ENCODE measurements at regions not wholly inside any gene's neighbourhood (a gene's known extent, or its start where the extent isn't known, plus 50 kb on each side); places are given as distances from the start of the nearest gene placed in this dataset.
A peak's percentile ranks its signal among the peaks of the same experiment; 100 is the strongest.

DNA sequence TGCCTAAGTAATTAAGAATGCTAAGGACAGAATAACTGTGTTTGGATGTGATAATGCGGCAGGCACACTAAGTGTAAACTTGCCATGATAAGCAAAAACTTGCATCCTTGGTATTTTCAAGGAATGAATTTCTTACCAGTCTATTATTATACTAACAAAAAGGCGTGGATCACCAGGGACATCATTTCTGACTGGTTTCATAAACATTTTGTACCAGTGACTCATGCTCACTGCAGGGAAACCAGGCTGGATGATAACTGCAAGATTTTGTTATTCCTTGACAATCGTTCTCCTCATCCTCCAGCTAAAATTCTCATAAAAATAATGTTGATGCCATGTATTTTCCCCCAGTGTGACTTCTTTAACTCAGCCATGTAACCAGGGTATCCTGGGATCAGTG is 289.5 kb downstream of the CDCA7 start:
- H3K4me3 ChIP-seq (ENCODE audit: low read depth, low read length): no peak overlapping the region
- H3K36me3 ChIP-seq (ENCODE audit: insufficient read depth, low read length): no peaks in the 10 kb centered on the region
- H3K4me1 ChIP-seq (ENCODE audit: control insufficient read depth, insufficient read depth, low read length, unreplicated experiment): peaks cover 13% of the 10 kb centered on the region
- H3K27ac ChIP-seq (ENCODE audit: low read depth, low read length): peak overlapping the region; percentile 9; the same call in 1 of the 2 replicates
- no peaks in the 10 kb centered on the region for H3K27me3 ChIP-seq (ENCODE audit: insufficient read depth, low read length)
- no peak overlapping the region for H2AFZ ChIP-seq (ENCODE audit: low read length, unreplicated experiment)
- no peaks in the 10 kb centered on the region for H3K79me2 ChIP-seq (ENCODE audit: control insufficient read depth, insufficient read depth, low read length, unreplicated experiment)

DNA sequence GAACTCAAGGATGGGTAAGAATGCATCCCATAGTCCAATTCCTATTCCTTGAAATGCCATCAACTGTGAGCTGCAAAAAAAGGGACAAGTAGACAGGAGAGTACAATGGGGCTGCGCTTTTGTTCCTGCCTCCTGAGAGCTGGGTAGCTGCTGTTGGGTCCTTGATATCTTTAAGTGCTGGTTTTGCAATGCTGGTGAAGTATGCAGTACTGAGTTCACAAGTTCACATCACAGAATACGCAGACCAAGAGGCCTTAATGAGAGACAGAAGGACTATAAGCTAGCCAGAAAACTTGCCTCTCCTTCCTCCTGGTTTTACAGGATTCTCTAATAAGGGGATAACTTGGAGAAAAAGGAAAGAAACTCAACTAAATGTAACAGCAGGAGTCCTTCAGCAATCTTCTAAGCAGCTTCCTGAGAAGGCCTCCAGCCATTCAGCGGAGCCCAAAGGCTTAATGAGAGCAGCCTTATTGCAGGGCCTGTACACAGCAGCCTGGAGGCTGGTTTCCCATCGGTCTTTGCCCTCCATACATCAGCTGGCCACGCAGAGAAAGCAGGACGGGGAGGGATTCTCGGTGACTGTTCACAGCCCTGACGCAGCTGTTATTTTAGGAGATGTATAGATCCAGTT is 293.1 kb downstream of the CDCA7 start:
- Histone ChIP-seq H2AFZ (ENCODE audit: low read length, unreplicated experiment) (no peak overlapping the region), H3K27me3 (ENCODE audit: insufficient read depth, low read length) (no peaks in the 10 kb centered on the region), H3K79me2 (ENCODE audit: control insufficient read depth, insufficient read depth, low read length, unreplicated experiment) (no peaks in the 10 kb centered on the region), H3K4me1 (ENCODE audit: control insufficient read depth, insufficient read depth, low read length, unreplicated experiment) (peaks cover 24% of the 10 kb centered on the region), H3K27ac (ENCODE audit: low read depth, low read length) (no peak overlapping the region), H3K36me3 (ENCODE audit: insufficient read depth, low read length) (no peaks in the 10 kb centered on the region), H3K4me3 (ENCODE audit: low read depth, low read length) (no peak overlapping the region)

DNA sequence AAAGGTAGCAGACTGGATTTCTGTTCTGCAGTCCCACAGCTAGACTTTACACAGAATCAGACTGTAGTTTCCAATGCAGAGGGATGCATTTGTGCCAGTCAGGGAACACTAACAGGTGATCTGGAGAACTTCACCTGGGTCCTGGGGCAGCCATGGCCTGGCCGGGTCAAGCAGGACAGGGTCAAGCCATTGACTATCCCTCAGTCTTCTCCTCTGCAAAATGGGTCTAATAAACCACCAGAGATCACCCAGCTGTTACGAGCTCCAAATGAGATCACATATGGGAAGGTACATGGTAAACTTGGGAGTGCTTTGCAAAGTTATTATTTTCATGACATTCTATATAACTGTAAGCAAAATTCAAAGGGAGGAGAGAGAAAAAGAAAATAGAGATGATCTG is 294.1 kb downstream of the CDCA7 start:
- no peaks in the 10 kb centered on the region for H3K36me3 ChIP-seq (ENCODE audit: insufficient read depth, low read length)
- H3K27me3 ChIP-seq (ENCODE audit: insufficient read depth, low read length): no peaks in the 10 kb centered on the region
- H2AFZ ChIP-seq (ENCODE audit: low read length, unreplicated experiment): no peak overlapping the region
- H3K4me1 ChIP-seq (ENCODE audit: control insufficient read depth, insufficient read depth, low read length, unreplicated experiment): peaks cover 30% of the 10 kb centered on the region
- H3K27ac ChIP-seq (ENCODE audit: low read depth, low read length): no peak overlapping the region
- no peaks in the 10 kb centered on the region for H3K79me2 ChIP-seq (ENCODE audit: control insufficient read depth, insufficient read depth, low read length, unreplicated experiment)
- no peak overlapping the region for H3K4me3 ChIP-seq (ENCODE audit: low read depth, low read length)

DNA sequence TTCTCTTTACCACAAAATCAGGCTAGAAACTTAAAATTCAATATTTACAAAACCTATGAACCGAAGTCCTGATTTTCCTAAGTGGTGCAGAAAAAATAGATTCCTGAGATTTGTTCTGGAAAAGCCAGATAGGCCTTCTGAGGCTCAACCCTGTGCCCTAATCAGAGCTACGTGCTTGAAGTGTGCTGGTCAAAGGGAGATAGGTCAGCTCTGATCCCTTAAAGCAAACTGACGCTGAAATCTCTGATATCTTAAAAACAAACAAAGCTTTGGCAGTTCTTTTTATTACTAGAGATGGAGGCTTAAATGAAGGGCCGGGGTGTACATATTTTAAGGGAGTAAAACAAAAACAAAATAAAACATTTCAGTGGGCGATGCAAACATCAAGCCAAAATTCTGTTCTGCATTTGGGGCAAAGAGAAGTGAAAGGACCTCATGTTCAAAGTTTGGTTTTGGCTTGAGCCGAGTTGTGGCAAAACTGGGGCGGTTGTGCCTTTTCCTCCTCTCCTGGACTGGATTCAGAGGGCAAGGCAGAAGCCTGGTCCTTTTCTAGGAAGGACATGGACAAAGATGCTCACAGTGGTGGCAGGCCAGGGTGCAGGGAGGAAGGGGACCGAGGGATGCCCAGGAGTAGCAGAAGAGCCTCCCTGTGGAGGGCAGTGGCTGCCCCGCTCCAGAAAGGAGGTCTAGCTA is 295.0 kb downstream of the CDCA7 start:
- Histone ChIP-seq H3K4me3 (ENCODE audit: low read depth, low read length) (no peak overlapping the region), H3K27ac (ENCODE audit: low read depth, low read length) (no peak overlapping the region)

DNA sequence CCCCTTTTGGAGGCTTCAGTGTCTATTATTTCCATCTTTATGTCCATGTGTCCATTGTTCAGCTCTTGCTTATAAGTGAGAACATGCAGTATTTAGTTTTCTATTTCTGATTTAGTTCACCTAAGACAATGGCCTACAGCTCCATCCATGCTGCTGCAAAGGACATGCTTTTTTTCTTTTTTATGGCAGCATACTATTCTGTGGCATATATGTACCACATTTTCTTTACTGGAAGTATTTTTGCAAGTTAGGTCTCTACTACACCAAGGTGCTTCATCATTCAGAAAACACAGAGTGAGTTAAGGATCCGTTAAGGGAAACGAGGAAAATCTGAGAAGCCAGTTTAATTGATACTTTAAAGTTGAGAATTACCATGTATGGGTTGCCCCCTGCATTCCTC is 297.2 kb downstream of the CDCA7 start:
- H2AFZ ChIP-seq (ENCODE audit: low read length, unreplicated experiment): no peak overlapping the region
- H3K4me1 ChIP-seq (ENCODE audit: control insufficient read depth, insufficient read depth, low read length, unreplicated experiment): peaks cover 29% of the 10 kb centered on the region
- H3K36me3 ChIP-seq (ENCODE audit: insufficient read depth, low read length): no peaks in the 10 kb centered on the region
- H3K79me2 ChIP-seq (ENCODE audit: control insufficient read depth, insufficient read depth, low read length, unreplicated experiment): no peaks in the 10 kb centered on the region
- H3K27ac ChIP-seq (ENCODE audit: low read depth, low read length): peak overlapping the region; percentile 96
- H3K27me3 ChIP-seq (ENCODE audit: insufficient read depth, low read length): no peaks in the 10 kb centered on the region
- peak overlapping the region; percentile 28; the same call in 1 of the 2 replicates for H3K4me3 ChIP-seq (ENCODE audit: low read depth, low read length)

More for the DNA sequence above, 295.0 kb downstream of the CDCA7 start:
- no peaks in the 10 kb centered on the region for H3K36me3 ChIP-seq (ENCODE audit: insufficient read depth, low read length)
- no peaks in the 10 kb centered on the region for H3K79me2 ChIP-seq (ENCODE audit: control insufficient read depth, insufficient read depth, low read length, unreplicated experiment)
- no peak overlapping the region for H2AFZ ChIP-seq (ENCODE audit: low read length, unreplicated experiment)
- no peaks in the 10 kb centered on the region for H3K27me3 ChIP-seq (ENCODE audit: insufficient read depth, low read length)
- H3K4me1 ChIP-seq (ENCODE audit: control insufficient read depth, insufficient read depth, low read length, unreplicated experiment): peaks cover 25% of the 10 kb centered on the region

DNA sequence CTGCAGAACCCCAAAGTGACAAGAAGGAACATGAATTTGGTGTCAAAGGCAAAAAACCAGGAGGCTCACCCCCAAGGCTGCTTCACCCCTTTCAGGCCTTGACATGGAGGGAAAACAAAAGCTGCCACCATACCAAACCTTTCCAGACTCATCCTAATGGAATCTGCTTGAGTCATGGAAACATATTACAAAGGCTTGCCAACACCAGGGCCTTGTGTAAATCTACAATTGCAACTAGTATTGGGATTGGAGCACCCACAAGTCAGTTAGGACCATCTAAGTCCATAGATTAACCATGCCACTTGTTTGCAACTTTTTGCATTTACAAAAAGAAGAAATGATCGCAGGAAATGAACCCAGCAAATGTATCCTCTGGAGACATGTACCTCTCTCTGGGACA is 297.6 kb downstream of the CDCA7 start:
- Histone ChIP-seq H3K4me1 (ENCODE audit: control insufficient read depth, insufficient read depth, low read length, unreplicated experiment) (peaks cover 29% of the 10 kb centered on the region), H3K27me3 (ENCODE audit: insufficient read depth, low read length) (no peaks in the 10 kb centered on the region), H3K4me3 (ENCODE audit: low read depth, low read length) (peak overlapping the region; percentile 28; the same call in 1 of the 2 replicates), H3K79me2 (ENCODE audit: control insufficient read depth, insufficient read depth, low read length, unreplicated experiment) (no peaks in the 10 kb centered on the region), H3K27ac (ENCODE audit: low read depth, low read length) (peak overlapping the region; percentile 96), H3K36me3 (ENCODE audit: insufficient read depth, low read length) (no peaks in the 10 kb centered on the region), H2AFZ (ENCODE audit: low read length, unreplicated experiment) (no peak overlapping the region)

DNA sequence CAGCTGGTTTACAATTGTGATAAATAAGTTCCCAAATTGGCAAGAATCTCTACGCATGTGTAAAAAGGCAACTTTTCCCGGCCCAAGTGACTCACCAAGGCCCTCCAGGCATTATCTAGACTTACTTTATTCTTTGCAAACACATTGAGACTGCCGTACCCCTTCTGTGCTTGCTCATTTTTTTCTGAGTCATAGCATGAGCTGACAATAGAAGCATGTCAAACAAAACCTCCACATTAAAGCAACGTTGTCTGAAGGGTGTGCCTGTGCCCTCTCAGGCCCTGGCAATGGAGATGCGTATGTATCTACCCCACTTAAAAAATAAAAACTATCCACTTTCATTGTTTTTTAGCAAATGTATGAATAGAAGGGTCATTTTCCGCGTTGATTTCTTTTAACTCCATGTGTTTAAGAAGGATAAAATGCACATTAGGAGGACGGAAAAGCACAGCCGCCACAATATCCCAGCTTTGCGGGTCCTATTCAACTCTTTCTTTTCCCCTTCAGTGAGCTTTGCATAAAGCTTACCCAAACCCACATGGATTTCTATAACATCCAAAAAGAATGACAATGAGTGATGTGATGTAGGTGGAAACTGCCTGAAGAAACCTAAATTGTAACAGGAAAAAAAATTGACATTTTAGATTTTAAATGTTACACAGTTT is 298.2 kb downstream of the CDCA7 start:
- Histone ChIP-seq H3K27me3 (ENCODE audit: insufficient read depth, low read length) (no peaks in the 10 kb centered on the region), H2AFZ (ENCODE audit: low read length, unreplicated experiment) (no peak overlapping the region), H3K36me3 (ENCODE audit: insufficient read depth, low read length) (no peaks in the 10 kb centered on the region), H3K79me2 (ENCODE audit: control insufficient read depth, insufficient read depth, low read length, unreplicated experiment) (no peaks in the 10 kb centered on the region), H3K4me3 (ENCODE audit: low read depth, low read length) (peak overlapping the region; percentile 28; the same call in 1 of the 2 replicates), H3K4me1 (ENCODE audit: control insufficient read depth, insufficient read depth, low read length, unreplicated experiment) (peaks cover 32% of the 10 kb centered on the region), H3K27ac (ENCODE audit: low read depth, low read length) (peak overlapping the region; percentile 96)

DNA sequence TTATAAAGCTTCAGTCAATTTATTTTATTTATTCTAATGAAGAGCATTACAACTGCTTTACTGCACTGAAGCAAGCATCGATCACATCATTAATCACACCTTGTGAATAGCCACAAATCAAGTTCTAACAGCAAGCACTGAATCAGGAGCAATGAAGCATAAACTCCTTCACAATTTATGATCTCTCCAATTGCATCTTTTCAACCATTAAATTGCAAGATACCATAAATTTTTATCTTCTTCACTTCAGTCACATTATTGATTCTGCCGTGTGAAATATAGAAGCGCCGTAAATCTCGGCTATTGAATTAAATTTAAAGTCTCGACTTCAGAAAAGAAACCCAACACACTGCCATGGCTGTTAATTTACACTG is 298.7 kb downstream of the CDCA7 start:
- Histone ChIP-seq H3K27me3 (ENCODE audit: insufficient read depth, low read length) (no peaks in the 10 kb centered on the region), H2AFZ (ENCODE audit: low read length, unreplicated experiment) (no peak overlapping the region), H3K27ac (ENCODE audit: low read depth, low read length) (peak overlapping the region; percentile 96), H3K79me2 (ENCODE audit: control insufficient read depth, insufficient read depth, low read length, unreplicated experiment) (no peaks in the 10 kb centered on the region), H3K4me3 (ENCODE audit: low read depth, low read length) (0 out of 2 replicates have a peak overlapping the region, but pooled peaks have one; percentile 5), H3K36me3 (ENCODE audit: insufficient read depth, low read length) (no peaks in the 10 kb centered on the region), H3K4me1 (ENCODE audit: control insufficient read depth, insufficient read depth, low read length, unreplicated experiment) (peaks cover 36% of the 10 kb centered on the region)

DNA sequence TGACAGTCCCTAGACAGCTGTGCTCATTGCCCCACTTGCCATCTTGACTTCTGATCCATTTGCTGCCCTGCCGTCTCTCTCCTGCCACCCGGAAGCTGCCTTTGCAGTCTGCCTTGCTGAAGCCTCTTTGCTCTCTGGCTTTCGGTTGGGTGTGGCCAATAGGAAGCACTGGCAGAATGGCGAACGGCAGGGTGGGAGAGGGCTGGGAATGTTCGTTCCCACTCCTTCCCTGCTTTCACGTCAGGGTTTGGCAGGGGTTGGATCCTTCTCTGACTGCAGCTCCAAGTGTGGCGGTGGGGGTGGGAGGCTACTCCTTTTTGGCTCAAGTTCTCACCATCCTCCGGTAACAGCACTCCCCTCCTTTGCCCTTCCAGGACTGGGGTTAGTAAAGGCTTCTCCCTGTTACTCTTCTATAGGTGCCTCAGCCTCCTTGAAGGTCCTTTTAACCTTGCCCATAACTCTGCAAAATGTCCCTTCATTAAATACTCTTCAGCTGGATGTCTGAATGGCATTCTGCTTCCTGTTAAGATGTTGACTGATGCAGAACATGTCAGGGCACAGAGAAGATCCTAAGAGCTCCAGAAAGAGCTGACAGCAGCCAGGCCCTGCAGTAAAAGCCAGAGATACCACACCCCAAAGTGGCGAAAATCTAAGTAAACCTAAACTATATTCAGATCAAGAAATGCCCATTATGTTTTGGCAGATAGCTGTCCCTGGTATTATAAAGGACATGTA is 299.7 kb downstream of the CDCA7 start:
- Histone ChIP-seq H3K4me3 (ENCODE audit: low read depth, low read length) (no peak overlapping the region), H3K27me3 (ENCODE audit: insufficient read depth, low read length) (no peaks in the 10 kb centered on the region), H2AFZ (ENCODE audit: low read length, unreplicated experiment) (no peak overlapping the region), H3K79me2 (ENCODE audit: control insufficient read depth, insufficient read depth, low read length, unreplicated experiment) (no peaks in the 10 kb centered on the region), H3K4me1 (ENCODE audit: control insufficient read depth, insufficient read depth, low read length, unreplicated experiment) (peaks cover 45% of the 10 kb centered on the region), H3K27ac (ENCODE audit: low read depth, low read length) (no peak overlapping the region), H3K36me3 (ENCODE audit: insufficient read depth, low read length) (no peaks in the 10 kb centered on the region)

DNA sequence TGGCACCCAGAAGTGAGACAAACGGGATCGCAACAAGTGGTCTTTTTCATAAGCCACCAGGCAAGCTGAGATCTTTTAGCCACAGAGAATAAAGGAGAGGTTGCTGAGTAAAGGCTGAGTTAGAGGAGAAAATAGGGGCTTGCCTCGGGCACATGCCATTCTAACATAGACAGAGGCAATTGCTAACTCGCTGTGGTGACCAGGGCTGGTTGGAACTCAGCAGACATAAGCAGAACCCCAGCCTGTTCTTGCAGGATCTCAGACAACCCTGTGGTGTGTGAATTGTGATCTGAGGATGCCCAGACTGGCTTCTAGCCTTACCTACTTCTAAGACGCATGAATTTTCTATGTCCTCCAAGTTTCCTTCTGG is 300.2 kb downstream of the CDCA7 start:
- no peaks in the 10 kb centered on the region for H3K36me3 ChIP-seq (ENCODE audit: insufficient read depth, low read length)
- H3K4me3 ChIP-seq (ENCODE audit: low read depth, low read length): no peak overlapping the region
- H3K27ac ChIP-seq (ENCODE audit: low read depth, low read length): no peak overlapping the region
- H3K4me1 ChIP-seq (ENCODE audit: control insufficient read depth, insufficient read depth, low read length, unreplicated experiment): peaks cover 50% of the 10 kb centered on the region
- no peak overlapping the region for H2AFZ ChIP-seq (ENCODE audit: low read length, unreplicated experiment)
- no peaks in the 10 kb centered on the region for H3K79me2 ChIP-seq (ENCODE audit: control insufficient read depth, insufficient read depth, low read length, unreplicated experiment)
- H3K27me3 ChIP-seq (ENCODE audit: insufficient read depth, low read length): no peaks in the 10 kb centered on the region
